ENCODE measurements at regions not wholly inside any gene's neighbourhood (a gene's known extent, or its start where the extent isn't known, plus 50 kb on each side); places are given as distances from the start of the nearest gene placed in this dataset.

- no peaks in the 10 kb centered on the region for H3K79me2 ChIP-seq (ENCODE audit: insufficient read depth, low read length)
- H2AFZ ChIP-seq (ENCODE audit: low read length) = no peak overlapping the region
- H3K36me3 ChIP-seq (replicated peaks in 1 of 2; ENCODE audit: control insufficient read depth in 1 of 2, insufficient read depth in 2 of 2, low read length in 2 of 2) = no peaks in the 10 kb centered on the region
- no peak overlapping the region for H3K9ac ChIP-seq (ENCODE audit: insufficient read depth, low read depth, low read length)
- no peak overlapping the region for H3K27ac ChIP-seq (ENCODE audit: extremely low read length, insufficient read depth, low read length)
- no peak for FAIRE-seq
- intact Hi-C loops (cut with micrococcal nuclease; ENCODE audit: unreplicated experiment) = no loop called here
- ChIA-PET CTCF (ENCODE audit: low intra/inter-chr PET ratio, low total read pairs) (no interaction called here), POLR2A (no interaction called here)
- H3K9me3 ChIP-seq (ENCODE audit: low read length) = no peaks in the 10 kb centered on the region
- in situ Hi-C loops (cut with HindIII; ENCODE audit: extremely low pct_ligation_motif_present, low pct_unique_long_range_greater_than_20kb) = no loop called here
- H4K20me1 ChIP-seq (ENCODE audit: insufficient read depth, low read length) = no peaks in the 10 kb centered on the region
- no peaks in the 10 kb centered on the region; a peak in 1 of 5 replicates for H3K27me3 ChIP-seq (ENCODE audit: control insufficient read depth in 1 of 2, insufficient read depth in 2 of 2, low read length in 2 of 2)
- DNase-seq (ENCODE audit: low spot score) = no peak
- no peak for ATAC-seq
- TF ChIP-seq NCOA1 (CRISPR knock-in tag; IDR thresholded peaks at IDR 0.05) (no peak), MYC (CRISPR knock-in tag; IDR thresholded peaks at IDR 0.05; ENCODE audit: borderline replicate concordance) (no peak), CREM (IDR thresholded peaks at IDR 0.05) (no peak), CREM (CRISPR knock-in tag; IDR thresholded peaks at IDR 0.05) (no peak), KLF12 (CRISPR knock-in tag; IDR thresholded peaks at IDR 0.05; ENCODE audit: borderline replicate concordance) (no peak), CREB3 (CRISPR knock-in tag; IDR thresholded peaks at IDR 0.05) (no peak), ZNF660 (CRISPR knock-in tag; IDR thresholded peaks at IDR 0.05; ENCODE audit: borderline replicate concordance, low read depth) (no peak)
- H3K4me2 ChIP-seq (ENCODE audit: low read depth, low read length) = no peak overlapping the region
- BruUV-seq (replicated peaks) = no TSS peak
- no peak overlapping the region for H3K4me3 ChIP-seq (replicated peaks in 1 of 3; ENCODE audit: insufficient read depth in 1 of 3, low read depth in 2 of 3, low read length in 3 of 3)
- WGBS (ENCODE audit: low lambda C conversion rate) = 70% methylated on average over 8 of the region's 8 CpGs
- H3K4me1 ChIP-seq (ENCODE audit: insufficient read depth, low read length) = peaks cover 12% of the 10 kb centered on the region; the same call in 1 of the 2 replicates
These were observed 472.4 kb downstream of the SETD4 start for GRCh38 chr21:35587841-35588380.

- Histone ChIP-seq H3K4me3 (replicated peaks in 1 of 3; ENCODE audit: insufficient read depth in 1 of 3, low read depth in 2 of 3, low read length in 3 of 3) (no peak overlapping the region), H3K4me1 (ENCODE audit: insufficient read depth, low read length) (peaks cover 12% of the 10 kb centered on the region; the same call in 1 of the 2 replicates), H3K9ac (ENCODE audit: insufficient read depth, low read depth, low read length) (no peak overlapping the region), H3K27ac (ENCODE audit: extremely low read length, insufficient read depth, low read length) (no peak overlapping the region), H3K27me3 (ENCODE audit: control insufficient read depth in 1 of 2, insufficient read depth in 2 of 2, low read length in 2 of 2) (no peaks in the 10 kb centered on the region; a peak in 1 of 5 replicates), H3K79me2 (ENCODE audit: insufficient read depth, low read length) (no peaks in the 10 kb centered on the region), H3K36me3 (replicated peaks in 1 of 2; ENCODE audit: control insufficient read depth in 1 of 2, insufficient read depth in 2 of 2, low read length in 2 of 2) (no peaks in the 10 kb centered on the region), H3K4me2 (ENCODE audit: low read depth, low read length) (no peak overlapping the region), H4K20me1 (ENCODE audit: insufficient read depth, low read length) (no peaks in the 10 kb centered on the region), H2AFZ (ENCODE audit: low read length) (no peak overlapping the region), H3K9me3 (ENCODE audit: low read length) (no peaks in the 10 kb centered on the region)
- 3% methylated on average over 4 of the region's 4 CpGs for WGBS (ENCODE audit: low lambda C conversion rate)
- intact Hi-C loops (cut with micrococcal nuclease; ENCODE audit: unreplicated experiment) (no loop called here), in situ Hi-C loops (cut with HindIII; ENCODE audit: extremely low pct_ligation_motif_present, low pct_unique_long_range_greater_than_20kb) (no loop called here)
- DNase-seq (ENCODE audit: low spot score) (no peak), FAIRE-seq (no peak), ATAC-seq (peak; percentile 42; the same call in 2 of the 3 replicates)
- CTCF ChIA-PET (ENCODE audit: low intra/inter-chr PET ratio, low total read pairs) = no interaction called here
- BruUV-seq (replicated peaks) = no TSS peak
- POLR2A ChIA-PET = no interaction called here
- TF ChIP-seq ZNF761 (CRISPR knock-in tag; conservative IDR thresholded peaks at IDR 0.05) = no peak
- no peak for TF ChIP-seq FOXP4 (CRISPR knock-in tag; IDR thresholded peaks at IDR 0.05)
- no peak for TF ChIP-seq ARID5B (CRISPR knock-in tag; IDR thresholded peaks at IDR 0.05)
These were observed 474.0 kb downstream of the SETD4 start for GRCh38 chr21:35586305-35586704.

Measured in HepG2 (cell line).